Heart right ventricle (tissue), 16 donors: ENCODE measurements at regions not wholly inside any gene's neighbourhood (a gene's known extent, or its start where the extent isn't known, plus 50 kb on each side); places are given as distances from the start of the nearest gene placed in this dataset.
A peak's percentile ranks its signal among the peaks of the same experiment; 100 is the strongest.

ENCODE experiments used
- ATAC-seq, 8 donors: fragments of 200-7000 bp; cut with Tn5 transposase; one replicate each; pipeline ENCODE4 v1.9.1; 2020; ENCODE audit warnings: mild to moderate bottlenecking in 8 of 8, moderate library complexity in 8 of 8, moderate number of reproducible peaks in 1 of 8
- DNase-seq, 2 donors: peaks; one replicate each; pipeline ENCODE4 v3.0.0-alpha.2; 2020
- H3K27ac ChIP-seq, 10 donors: fragments of 200-600 bp; sonication (generic) in 2 of 10; one replicate each; pipeline versions ENCODE4 v1.5.0 to v1.8.0; 2020 to 2022; ENCODE audit warnings: mild to moderate bottlenecking in 3 of 10
- H3K27me3 ChIP-seq, 7 donors: fragments of 200-600 bp; one replicate each; pipeline ENCODE4 v1.8.0; 2021 to 2022; ENCODE audit warnings: mild to moderate bottlenecking in 2 of 7
- H3K36me3 ChIP-seq, 9 donors: fragments of 200-600 bp; sonication (generic) in 1 of 9; one replicate each; pipeline versions ENCODE4 v1.5.0 to v1.8.0; 2020 to 2022; ENCODE audit warnings: mild to moderate bottlenecking in 2 of 9
- H3K4me1 ChIP-seq, 9 donors: fragments of 200-600 bp; sonication (generic) in 1 of 9; one replicate each; pipeline versions ENCODE4 v1.5.0 to v1.8.0; 2020 to 2022; ENCODE audit warnings: mild to moderate bottlenecking in 4 of 9
- H3K4me3 ChIP-seq, 10 donors: fragments of 200-600 bp; sonication (generic) in 2 of 10; one replicate each; pipeline versions ENCODE4 v1.5.0 to v1.8.0; 2020 to 2022; ENCODE audit warnings: mild to moderate bottlenecking in 7 of 10, moderate library complexity in 2 of 10
- H3K9me3 ChIP-seq, 11 donors: fragments of 200-600 bp in 10 of 11; sonication (generic) in 2 of 11; one replicate each; pipeline versions ENCODE4 v1.5.0 to v1.8.0; 2013 to 2022; ENCODE audit warnings: mild to moderate bottlenecking in 2 of 11, control low read depth in 1 of 11, moderate library complexity in 1 of 11
- WGBS, 2 donors: extraction: QIAGEN DNeasy Blood & Tissue Kit; methylation state at CpG; one replicate each; pipeline ENCODE4 v1.1.7; 2013; ENCODE audit warnings: inconsistent platforms in 1 of 2; 5-methylcytosine and 5-hydroxymethylcytosine counted together
- intact Hi-C, 10 donors: fragments of 100-400 bp; cut with DNase I; formaldehyde crosslinking; loops; one replicate each; pipeline versions ENCODE4 v1.11.1 to v1.14.2; 2022
- TF ChIP-seq, protein P1 (sequence below), 9 donors: fragments of 200-600 bp; sonication (generic) in 2 of 9; IDR thresholded peaks; one replicate each; pipeline versions ENCODE4 v1.5.0 to v1.8.0; 2021 to 2022; ENCODE audit warnings: antibody characterized with exemption in 9 of 9, mild to moderate bottlenecking in 5 of 9, moderate library complexity in 1 of 9
- donor health status: Arrhythmogenic right ventricular cardiomyopathy.
- donor health status: ischemic (EF 13 %, LVEDD 7.1; RV severe dilation, severe dysfunction).
- donor health status: healthy with polysubstance abuse.
- donor health status: DM: no; HTN: yes; CAD: no.
- donor health status: DM: no; HTN: no; CAD: no.
- donor health status: ischemic (EF 25% LVEDD 6.9; RV normal size, moderate dysfunction).
- donor health status: ischemic (EF 25% LVEDD 5.7; RV mildly dilated, moderate dysfunction).
- donor health status: healthy.
- donor health status: DM: yes; HTN: yes; CAD: no.
- donor health status: Ischemic cardiomyopathy.
- donor health status: ischemic (EF 35%, LVEDD 5.7; RV mildly dilated, moderate dysfunction).
- donor health status: nonischemic (EF 11% LVEDD 7.7; RV severe dilation, severe dysfunction).
- donor health status: DM: yes; HTN: yes; CAD: no.
- donor health status: PGD.
- donor health status: ischemic (EF 29% LVEDD 5.4; RV normal size, mild dysfunction).
- donor health status: nonischemic (EF 23%, LVEDD 6.1; RV moderate dilation, normal function).

- DNase-seq, result no peak
- Histone ChIP-seq H3K36me3 (no peaks in the 10 kb centered on the region), H3K27me3 (no peaks in the 10 kb centered on the region), H3K4me1 (peaks cover 0 to 4% (median 0%) of the 10 kb centered on the region in 9 donors), H3K9me3 (peaks cover 0 to 3% (median 0%) of the 10 kb centered on the region in 11 donors), H3K27ac (no peak overlapping the region), H3K4me3 (no peak overlapping the region)
- intact Hi-C loops, result no loop called here
- no peak for ATAC-seq
- 91 to 93% methylated on average over 13 of the region's 13 CpGs for WGBS, 2 donors
- TF ChIP-seq, protein P1, sequence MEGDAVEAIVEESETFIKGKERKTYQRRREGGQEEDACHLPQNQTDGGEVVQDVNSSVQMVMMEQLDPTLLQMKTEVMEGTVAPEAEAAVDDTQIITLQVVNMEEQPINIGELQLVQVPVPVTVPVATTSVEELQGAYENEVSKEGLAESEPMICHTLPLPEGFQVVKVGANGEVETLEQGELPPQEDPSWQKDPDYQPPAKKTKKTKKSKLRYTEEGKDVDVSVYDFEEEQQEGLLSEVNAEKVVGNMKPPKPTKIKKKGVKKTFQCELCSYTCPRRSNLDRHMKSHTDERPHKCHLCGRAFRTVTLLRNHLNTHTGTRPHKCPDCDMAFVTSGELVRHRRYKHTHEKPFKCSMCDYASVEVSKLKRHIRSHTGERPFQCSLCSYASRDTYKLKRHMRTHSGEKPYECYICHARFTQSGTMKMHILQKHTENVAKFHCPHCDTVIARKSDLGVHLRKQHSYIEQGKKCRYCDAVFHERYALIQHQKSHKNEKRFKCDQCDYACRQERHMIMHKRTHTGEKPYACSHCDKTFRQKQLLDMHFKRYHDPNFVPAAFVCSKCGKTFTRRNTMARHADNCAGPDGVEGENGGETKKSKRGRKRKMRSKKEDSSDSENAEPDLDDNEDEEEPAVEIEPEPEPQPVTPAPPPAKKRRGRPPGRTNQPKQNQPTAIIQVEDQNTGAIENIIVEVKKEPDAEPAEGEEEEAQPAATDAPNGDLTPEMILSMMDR (IDR thresholded peaks at IDR 0.05), result no peak
Measured at GRCh38 chr9:16143947-16144890, 591.4 kb downstream of the CCDC171 start.

GRCh38 chr9:16145196-16145950 is 592.5 kb downstream of the CCDC171 start:
- Histone ChIP-seq H3K27ac (no peak overlapping the region), H3K4me1 (peaks cover 0 to 8% (median 0%) of the 10 kb centered on the region in 9 donors), H3K4me3 (no peak overlapping the region), H3K27me3 (no peaks in the 10 kb centered on the region), H3K9me3 (peaks cover 0 to 3% (median 0%) of the 10 kb centered on the region in 11 donors), H3K36me3 (no peaks in the 10 kb centered on the region)
- WGBS, 2 donors, result 71 to 83% methylated on average over 8 of the region's 8 CpGs
- DNase-seq (no peak), ATAC-seq (no peak)
- TF ChIP-seq, protein P1 (IDR thresholded peaks at IDR 0.05), result no peak
- intact Hi-C loops, result no loop called here

- Histone ChIP-seq H3K36me3 (no peaks in the 10 kb centered on the region), H3K27ac (no peak overlapping the region), H3K27me3 (no peaks in the 10 kb centered on the region), H3K4me1 (peaks cover 0 to 13% (median 0%) of the 10 kb centered on the region in 9 donors), H3K9me3 (peaks cover 0 to 3% (median 0%) of the 10 kb centered on the region in 11 donors), H3K4me3 (no peak overlapping the region)
- no peak for DNase-seq
- no peak for ATAC-seq
- intact Hi-C loops, result no loop called here
- WGBS, 2 donors, result 82 to 87% methylated on average over 7 of the region's 7 CpGs
- TF ChIP-seq, protein P1 (IDR thresholded peaks at IDR 0.05), result no peak
Measured at GRCh38 chr9:16147726-16148125, 594.9 kb downstream of the CCDC171 start.

- H3K4me3 ChIP-seq, result no peak overlapping the region
- H3K9me3 ChIP-seq, result peaks cover 0 to 3% (median 0%) of the 10 kb centered on the region in 11 donors
- WGBS, 2 donors, result 27 to 39% methylated on average over 4 of the region's 4 CpGs
- DNase-seq (peak in 1 of 2 donors; percentile 58), ATAC-seq (peak in 7 of 8 donors; percentile 57 to 94 (median 90))
- H3K27ac ChIP-seq, result peak overlapping the region in 1 of 10 donors; percentile 32
- H3K4me1 ChIP-seq, result peaks cover 0 to 26% (median 6%) of the 10 kb centered on the region in 9 donors
- H3K27me3 ChIP-seq, result peaks cover 0 to 11% (median 2%) of the 10 kb centered on the region in 7 donors
- intact Hi-C loops, result loop anchor here in 1 of 10 donors (10.0 kb wide), 1 partner anchor 56 kb away; no protein-coding TSS in a partner anchor
- no peaks in the 10 kb centered on the region for H3K36me3 ChIP-seq
- TF ChIP-seq, protein P1 (IDR thresholded peaks at IDR 0.05), result no peak
Measured at GRCh38 chr9:16150501-16150900, 597.7 kb downstream of the CCDC171 start.
